Epithelial cell of proximal tubule (primary cell): ENCODE measurements at regions not wholly inside any gene's neighbourhood (a gene's known extent, or its start where the extent isn't known, plus 50 kb on each side); places are given as distances from the start of the nearest gene placed in this dataset.

ENCODE experiments used
- DNase-seq: peaks from one replicate; pipeline ENCODE4 v3.0.0-alpha.2; 2011; ENCODE audit warnings: low read depth
- H3K4me3 ChIP-seq: 2 replicates; pipeline ENCODE4 v1.5.1; 2011; ENCODE audit warnings: low read depth, mild to moderate bottlenecking, low read length
- TF ChIP-seq, protein P1 (sequence below): conservative IDR thresholded peaks from 2 replicates; pipeline ENCODE4 v1.5.1; 2012; ENCODE audit warnings: low read depth, mild to moderate bottlenecking, low read length

DNA sequence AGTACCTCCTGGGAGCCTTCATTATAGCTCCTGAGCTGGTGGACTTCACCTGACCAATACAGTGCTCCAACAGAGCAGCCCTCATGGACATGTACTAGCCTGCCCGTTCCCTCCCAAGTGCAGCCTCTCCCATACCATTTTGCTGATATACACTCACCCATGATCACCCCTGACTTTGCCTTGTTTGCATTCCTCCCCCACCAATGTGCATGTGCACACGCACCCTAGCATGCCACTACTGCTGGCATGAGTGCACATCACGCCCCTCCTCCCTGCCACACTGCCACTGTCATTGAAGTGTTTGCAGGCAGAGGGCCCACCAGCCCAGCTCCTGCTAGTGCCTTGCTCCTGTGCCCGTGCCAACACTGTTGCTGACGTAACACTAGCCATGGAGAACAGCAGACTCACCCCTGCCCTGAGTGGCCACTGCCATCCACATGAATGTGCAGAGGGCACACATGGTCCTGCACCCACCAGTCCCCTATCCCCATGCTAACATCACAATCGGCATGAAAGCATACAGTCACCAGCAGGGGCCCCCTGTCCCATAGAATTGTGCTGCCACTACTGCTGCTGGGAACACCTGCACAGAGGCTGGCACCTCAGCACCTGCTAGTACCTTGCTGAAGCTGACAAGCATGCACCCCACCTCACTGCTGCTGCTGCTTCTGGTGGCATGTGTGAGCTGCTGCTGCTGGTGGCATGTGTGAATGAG is 110.3 kb downstream of the SINHCAF start:
- TF ChIP-seq, protein P1, sequence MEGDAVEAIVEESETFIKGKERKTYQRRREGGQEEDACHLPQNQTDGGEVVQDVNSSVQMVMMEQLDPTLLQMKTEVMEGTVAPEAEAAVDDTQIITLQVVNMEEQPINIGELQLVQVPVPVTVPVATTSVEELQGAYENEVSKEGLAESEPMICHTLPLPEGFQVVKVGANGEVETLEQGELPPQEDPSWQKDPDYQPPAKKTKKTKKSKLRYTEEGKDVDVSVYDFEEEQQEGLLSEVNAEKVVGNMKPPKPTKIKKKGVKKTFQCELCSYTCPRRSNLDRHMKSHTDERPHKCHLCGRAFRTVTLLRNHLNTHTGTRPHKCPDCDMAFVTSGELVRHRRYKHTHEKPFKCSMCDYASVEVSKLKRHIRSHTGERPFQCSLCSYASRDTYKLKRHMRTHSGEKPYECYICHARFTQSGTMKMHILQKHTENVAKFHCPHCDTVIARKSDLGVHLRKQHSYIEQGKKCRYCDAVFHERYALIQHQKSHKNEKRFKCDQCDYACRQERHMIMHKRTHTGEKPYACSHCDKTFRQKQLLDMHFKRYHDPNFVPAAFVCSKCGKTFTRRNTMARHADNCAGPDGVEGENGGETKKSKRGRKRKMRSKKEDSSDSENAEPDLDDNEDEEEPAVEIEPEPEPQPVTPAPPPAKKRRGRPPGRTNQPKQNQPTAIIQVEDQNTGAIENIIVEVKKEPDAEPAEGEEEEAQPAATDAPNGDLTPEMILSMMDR, result peak; percentile 6
- H3K4me3 ChIP-seq, result no peak overlapping the region
- DNase-seq, result no peak

DNA sequence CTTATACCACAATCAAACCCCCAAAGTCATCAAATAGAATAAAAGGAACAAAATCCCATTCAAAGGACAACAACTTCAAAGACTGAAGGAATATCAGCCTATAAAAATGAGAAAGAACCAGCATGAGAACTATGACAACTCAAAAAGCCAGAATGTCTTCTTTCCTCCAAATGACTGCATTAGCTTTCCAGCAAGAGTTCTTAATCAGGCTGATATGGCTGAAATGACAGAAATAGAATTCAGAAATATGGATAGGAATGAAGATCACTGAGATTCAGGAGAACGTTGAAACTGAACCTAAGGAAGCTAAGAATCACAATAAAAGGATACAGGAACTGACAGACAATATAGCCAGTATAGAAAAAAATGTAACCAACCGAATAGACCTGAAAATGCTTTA is 109.5 kb downstream of the SINHCAF start:
- TF ChIP-seq, protein P1, result no peak
- no peak for DNase-seq
- no peak overlapping the region for H3K4me3 ChIP-seq

DNA sequence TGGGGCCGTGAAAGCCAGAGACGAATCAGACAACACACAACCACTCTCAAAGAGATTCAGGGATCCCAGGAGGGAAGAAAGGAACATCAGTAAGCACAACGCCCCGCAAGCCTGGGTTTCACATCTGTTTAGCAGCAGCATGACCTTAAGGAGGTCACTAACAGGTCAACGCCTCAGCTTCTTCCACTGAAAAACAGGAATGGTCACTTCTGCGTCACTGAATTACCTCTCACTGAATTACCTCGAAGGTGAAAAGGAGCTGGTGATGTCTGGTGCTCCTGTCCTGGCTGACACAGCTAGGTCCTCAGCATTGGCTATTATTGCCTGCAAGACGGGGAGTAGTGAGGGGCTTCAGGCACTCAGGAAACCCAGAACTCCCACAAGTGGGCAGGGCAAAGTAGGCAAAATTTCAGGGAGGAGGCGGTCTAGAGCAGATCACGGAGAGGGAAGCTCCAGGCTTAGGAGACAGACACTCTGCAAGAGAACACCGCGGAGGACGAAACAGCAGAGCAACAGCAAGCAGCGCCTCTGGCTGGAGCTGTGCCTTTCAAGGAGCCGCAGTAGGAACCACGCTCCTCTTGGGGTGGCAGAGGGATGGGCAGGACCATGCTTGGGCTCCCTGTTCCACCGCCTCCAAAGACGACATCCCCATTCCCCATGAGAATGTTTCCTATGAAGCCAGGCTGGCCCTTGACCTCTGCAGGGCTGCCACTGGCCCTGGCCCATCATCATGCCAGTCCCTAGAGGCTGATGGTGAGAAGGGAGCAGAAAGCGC is 108.4 kb downstream of the SINHCAF start:
- no peak for DNase-seq
- TF ChIP-seq, protein P1, result no peak
- H3K4me3 ChIP-seq, result no peak overlapping the region

DNA sequence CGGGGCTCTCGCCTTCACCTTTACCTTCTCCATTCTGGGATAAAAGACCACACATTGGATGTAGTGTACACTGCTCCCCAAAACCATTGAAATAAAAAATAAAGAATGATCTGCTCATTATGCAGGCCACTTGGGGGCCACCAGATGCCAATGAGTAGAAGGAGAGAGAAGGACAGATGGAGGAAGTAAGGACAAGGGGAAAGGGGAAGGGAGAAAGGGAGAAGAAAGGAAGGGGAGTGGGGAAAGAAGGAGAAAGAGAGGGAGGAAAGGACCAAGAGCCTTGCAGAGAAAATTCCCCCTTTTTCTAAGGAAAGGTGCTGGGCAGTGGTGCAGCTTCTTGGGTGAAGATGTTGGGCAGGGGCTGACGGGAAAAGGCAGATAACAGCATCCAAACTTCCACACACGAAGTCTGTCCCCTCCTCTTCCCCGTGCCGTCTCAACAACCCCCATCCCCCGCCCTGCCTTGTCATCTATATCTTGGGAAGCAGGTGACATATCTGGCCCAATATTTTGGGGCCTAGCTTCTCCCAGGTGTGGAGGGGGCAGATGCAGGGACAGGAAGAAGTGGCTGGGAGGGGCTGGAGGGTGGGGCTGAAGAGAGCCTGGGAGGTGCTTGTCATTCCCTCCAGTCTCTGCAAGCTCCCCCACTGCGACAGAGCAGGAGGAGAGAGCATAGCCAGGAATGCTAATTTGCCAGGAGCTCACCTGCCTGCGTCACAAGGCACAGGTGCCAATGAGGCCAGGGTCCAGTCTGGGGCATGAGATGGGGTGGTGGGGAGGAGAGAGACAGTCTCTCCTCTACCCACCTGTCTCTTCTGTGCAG is 107.5 kb downstream of the SINHCAF start:
- H3K4me3 ChIP-seq, result no peak overlapping the region
- no peak for DNase-seq
- TF ChIP-seq, protein P1, result no peak

DNA sequence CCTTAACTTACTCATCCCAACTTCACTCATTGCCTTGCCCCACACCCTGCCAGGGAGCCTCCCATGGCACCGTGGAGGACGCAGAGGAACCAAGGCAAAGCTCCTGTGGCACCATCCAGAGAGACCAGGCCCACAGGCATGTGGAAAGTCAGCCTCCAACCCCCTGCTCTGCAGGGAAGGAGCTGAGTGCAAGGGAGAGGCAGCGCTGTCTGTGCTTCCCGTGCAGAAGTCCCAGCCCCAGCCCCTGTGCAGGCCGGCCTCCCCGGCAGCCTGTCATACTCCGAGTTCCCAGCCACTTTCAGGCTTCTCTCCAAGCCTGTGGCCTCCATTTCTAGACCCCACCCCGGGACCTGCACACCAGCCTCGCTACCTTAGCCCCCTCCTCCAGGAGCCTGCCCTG is 106.4 kb downstream of the SINHCAF start:
- no peak overlapping the region for H3K4me3 ChIP-seq
- TF ChIP-seq, protein P1, result no peak
- no peak for DNase-seq

DNA sequence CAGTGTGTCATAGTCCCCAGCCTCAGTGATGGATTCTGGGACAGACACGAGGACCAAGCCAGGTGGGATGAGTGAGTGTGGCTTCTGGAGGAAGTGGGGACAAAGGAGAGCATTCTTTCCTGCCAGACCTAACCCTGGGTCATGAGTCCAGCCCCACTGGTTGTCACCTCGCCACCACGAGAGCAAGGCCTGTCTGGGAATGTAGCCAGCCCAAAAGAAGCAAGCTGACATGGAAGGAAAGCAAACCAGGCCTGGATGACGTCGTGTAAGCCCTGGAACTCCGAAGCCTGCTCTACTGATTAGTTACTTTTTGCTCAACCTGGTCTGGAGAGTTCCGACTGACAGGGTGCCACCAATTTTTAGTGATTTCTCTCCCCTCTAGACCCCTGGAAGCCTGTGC is 105.9 kb downstream of the SINHCAF start:
- DNase-seq, result no peak
- TF ChIP-seq, protein P1, result no peak
- no peak overlapping the region for H3K4me3 ChIP-seq
